A673 (cell line): ENCODE measurements at regions not wholly inside any gene's neighbourhood (a gene's known extent, or its start where the extent isn't known, plus 50 kb on each side); places are given as distances from the start of the nearest gene placed in this dataset.
"Not testable (repeated sequence)": the region's sequence is repeated elsewhere in the genome, so short reads cannot be mapped to it uniquely, and the experiment has no call there.

ENCODE experiments used
- BruUV-seq: library from RNA; stranded (reverse); fragments of 400-500 nt; replicated peaks from 2 replicates; lab custom pipeline; 2021; lab: Mats Ljungman, UMichigan
- CTCF ChIA-PET: fragments of 300-600 bp; sonication (Branson Sonifier 250); formaldehyde crosslinking; loops from one replicate; lab custom pipeline; 2022; ENCODE audit warnings: antibody characterized with exemption; lab: Charles Lee
- POLR2A ChIA-PET: fragments of 300-600 bp; sonication (Branson Sonifier 250); formaldehyde crosslinking; loops from one replicate; lab custom pipeline; 2022; ENCODE audit warnings: antibody characterized with exemption; ENCODE audit not compliant: low non-redundant PET; lab: Charles Lee
- DNase-seq: peaks from one replicate; pipeline ENCODE4 v3.0.0-alpha.2; 2015; ENCODE audit warnings: low spot score
- H3K27ac ChIP-seq: fragments of 200-600 bp; sonication (generic); 2 replicates; pipeline ENCODE4 v1.5.1; 2016; ENCODE audit warnings: mixed run types, low read depth, mild to moderate bottlenecking, mixed read lengths, antibody characterized with exemption, low read length; ENCODE audit not compliant: poor library complexity, severe bottlenecking
- H3K27me3 ChIP-seq: fragments of 200-600 bp; sonication (generic); replicated peaks from 2 replicates; pipeline ENCODE4 v1.6.1; 2017; ENCODE audit warnings: mixed run types, low read depth, mild to moderate bottlenecking, mixed read lengths, antibody characterized with exemption, low read length; ENCODE audit not compliant: insufficient read depth, poor library complexity
- H3K36me3 ChIP-seq: fragments of 200-600 bp; sonication (generic); 2 replicates; pipeline ENCODE4 v1.6.1; 2016; ENCODE audit warnings: mixed run types, mild to moderate bottlenecking, mixed read lengths, antibody characterized with exemption, low read length; ENCODE audit not compliant: insufficient read depth, poor library complexity, severe bottlenecking
- H3K4me1 ChIP-seq: fragments of 200-600 bp; sonication (generic); 2 replicates; pipeline ENCODE4 v1.6.1; 2017; ENCODE audit warnings: mixed run types, mild to moderate bottlenecking, mixed read lengths, antibody characterized with exemption, low read length; ENCODE audit not compliant: insufficient read depth, poor library complexity, severe bottlenecking
- H3K4me3 ChIP-seq: fragments of 200-600 bp; sonication (generic); 2 replicates; pipeline ENCODE4 v1.5.1; 2016; ENCODE audit warnings: low read depth, mixed run types, mild to moderate bottlenecking, mixed read lengths, low read length; ENCODE audit not compliant: poor library complexity, severe bottlenecking
- H3K9me3 ChIP-seq: fragments of 200-600 bp; sonication (generic); 2 replicates; pipeline ENCODE4 v1.6.1; 2016; ENCODE audit warnings: mixed run types, low read depth, mild to moderate bottlenecking, mixed read lengths, antibody characterized with exemption, low read length; ENCODE audit not compliant: poor library complexity, severe bottlenecking
- EZH2 ChIP-seq: fragments of 200-600 bp; sonication (generic); IDR thresholded peaks from 2 replicates; pipeline ENCODE4 v1.6.1; 2017; ENCODE audit warnings: borderline replicate concordance, low read depth, mild to moderate bottlenecking, mixed read lengths, antibody characterized with exemption, low read length; ENCODE audit not compliant: poor library complexity, severe bottlenecking
- intact Hi-C: fragments of 100-400 bp; cut with micrococcal nuclease; formaldehyde crosslinking; loops from one replicate; pipeline ENCODE4 v1.10.0; 2022; ENCODE audit not compliant: unreplicated experiment
- TF ChIP-seq, protein P1 (sequence below): fragments of 300-800, 200-600 bp; sonication (generic); conservative IDR thresholded peaks from 2 replicates; pipeline ENCODE4 v1.5.1; 2017; ENCODE audit warnings: low read depth, mild to moderate bottlenecking, antibody characterized with exemption, low read length, moderate library complexity, mixed read lengths

DNA sequence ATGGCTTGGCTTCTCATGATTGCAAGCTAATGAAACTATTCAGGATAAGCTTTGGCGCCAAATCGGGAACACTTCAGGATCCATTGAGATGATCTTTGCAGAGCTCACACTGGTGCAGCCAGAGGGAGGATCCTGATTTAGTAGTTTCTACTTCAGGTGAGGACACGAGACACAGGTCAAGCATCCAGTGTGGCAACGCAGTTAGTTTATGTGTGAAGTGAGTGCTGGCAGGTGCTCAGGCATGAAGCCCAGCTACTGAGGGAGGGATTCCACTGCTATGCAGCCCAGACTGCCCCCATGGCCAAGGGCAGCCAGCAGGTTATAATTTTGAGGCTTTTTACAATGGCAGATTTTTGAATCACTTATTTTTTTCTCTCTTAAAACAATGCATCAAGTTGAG lies 113.5 kb upstream of the PCED1B start:
- no peak for DNase-seq
- Histone ChIP-seq H3K27me3 (no peaks in the 10 kb centered on the region), H3K9me3 (no peaks in the 10 kb centered on the region), H3K4me3 (no peak overlapping the region), H3K36me3 (no peaks in the 10 kb centered on the region), H3K4me1 (no peaks in the 10 kb centered on the region), H3K27ac (no peak overlapping the region)
- intact Hi-C loops: no loop called here
- TF ChIP-seq, protein P1, sequence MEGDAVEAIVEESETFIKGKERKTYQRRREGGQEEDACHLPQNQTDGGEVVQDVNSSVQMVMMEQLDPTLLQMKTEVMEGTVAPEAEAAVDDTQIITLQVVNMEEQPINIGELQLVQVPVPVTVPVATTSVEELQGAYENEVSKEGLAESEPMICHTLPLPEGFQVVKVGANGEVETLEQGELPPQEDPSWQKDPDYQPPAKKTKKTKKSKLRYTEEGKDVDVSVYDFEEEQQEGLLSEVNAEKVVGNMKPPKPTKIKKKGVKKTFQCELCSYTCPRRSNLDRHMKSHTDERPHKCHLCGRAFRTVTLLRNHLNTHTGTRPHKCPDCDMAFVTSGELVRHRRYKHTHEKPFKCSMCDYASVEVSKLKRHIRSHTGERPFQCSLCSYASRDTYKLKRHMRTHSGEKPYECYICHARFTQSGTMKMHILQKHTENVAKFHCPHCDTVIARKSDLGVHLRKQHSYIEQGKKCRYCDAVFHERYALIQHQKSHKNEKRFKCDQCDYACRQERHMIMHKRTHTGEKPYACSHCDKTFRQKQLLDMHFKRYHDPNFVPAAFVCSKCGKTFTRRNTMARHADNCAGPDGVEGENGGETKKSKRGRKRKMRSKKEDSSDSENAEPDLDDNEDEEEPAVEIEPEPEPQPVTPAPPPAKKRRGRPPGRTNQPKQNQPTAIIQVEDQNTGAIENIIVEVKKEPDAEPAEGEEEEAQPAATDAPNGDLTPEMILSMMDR: no peak
- no peak for TF ChIP-seq EZH2
- no TSS peak for BruUV-seq
- POLR2A ChIA-PET: no interaction called here
- CTCF ChIA-PET: no interaction called here

DNA sequence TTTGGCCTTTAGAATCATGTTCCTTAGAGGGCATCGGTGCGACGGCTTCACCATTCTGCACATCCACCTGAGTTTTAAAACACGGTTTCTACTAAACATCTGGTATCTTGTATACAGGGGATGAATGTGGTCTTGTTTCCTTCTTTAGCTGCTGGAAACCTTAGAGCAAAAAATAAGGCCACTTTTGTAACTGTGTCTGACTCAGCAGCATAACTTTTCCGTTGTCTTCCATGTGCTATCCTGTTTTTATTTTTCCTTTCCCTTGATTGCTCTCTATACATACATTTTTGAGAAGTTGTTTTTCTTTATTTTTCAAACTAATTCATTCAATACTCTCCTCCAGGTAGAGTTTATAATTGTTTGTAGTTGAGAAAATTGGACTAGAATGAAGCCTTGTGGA lies 108.8 kb upstream of the PCED1B start:
- Histone ChIP-seq H3K27ac (no peak overlapping the region), H3K9me3 (no peaks in the 10 kb centered on the region), H3K27me3 (no peaks in the 10 kb centered on the region), H3K4me1 (no peaks in the 10 kb centered on the region), H3K4me3 (no peak overlapping the region), H3K36me3 (no peaks in the 10 kb centered on the region)
- no peak for DNase-seq
- intact Hi-C loops: no loop called here
- TF ChIP-seq, protein P1: no peak
- TF ChIP-seq EZH2: no peak
- ChIA-PET POLR2A (no interaction called here), CTCF (no interaction called here)
- BruUV-seq: no TSS peak

DNA sequence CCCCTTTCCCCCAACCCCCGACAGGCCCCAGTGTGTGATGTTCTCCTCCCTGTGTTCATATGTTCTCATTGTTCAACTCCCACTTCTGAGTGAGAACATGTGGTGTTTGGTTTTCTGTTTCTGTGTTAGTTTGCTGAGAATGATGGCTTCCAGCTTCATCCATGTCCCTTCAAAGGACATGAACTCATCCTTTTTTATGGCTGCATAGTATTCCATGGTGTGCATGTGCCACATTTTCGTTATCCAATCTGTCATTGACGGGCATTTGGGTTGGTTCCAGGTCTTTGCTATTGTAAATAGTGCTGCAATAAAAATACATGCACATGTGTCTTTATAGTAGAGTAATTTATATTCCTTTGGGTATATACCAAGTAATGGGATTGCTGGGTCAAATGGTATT lies 105.5 kb upstream of the PCED1B start:
- intact Hi-C loops, H3K27me3 ChIP-seq, DNase-seq, BruUV-seq, H3K9me3 ChIP-seq, CTCF ChIA-PET, POLR2A ChIA-PET, H3K4me3 ChIP-seq, H3K27ac ChIP-seq, H3K36me3 ChIP-seq, H3K4me1 ChIP-seq: not testable (repeated sequence)

DNA sequence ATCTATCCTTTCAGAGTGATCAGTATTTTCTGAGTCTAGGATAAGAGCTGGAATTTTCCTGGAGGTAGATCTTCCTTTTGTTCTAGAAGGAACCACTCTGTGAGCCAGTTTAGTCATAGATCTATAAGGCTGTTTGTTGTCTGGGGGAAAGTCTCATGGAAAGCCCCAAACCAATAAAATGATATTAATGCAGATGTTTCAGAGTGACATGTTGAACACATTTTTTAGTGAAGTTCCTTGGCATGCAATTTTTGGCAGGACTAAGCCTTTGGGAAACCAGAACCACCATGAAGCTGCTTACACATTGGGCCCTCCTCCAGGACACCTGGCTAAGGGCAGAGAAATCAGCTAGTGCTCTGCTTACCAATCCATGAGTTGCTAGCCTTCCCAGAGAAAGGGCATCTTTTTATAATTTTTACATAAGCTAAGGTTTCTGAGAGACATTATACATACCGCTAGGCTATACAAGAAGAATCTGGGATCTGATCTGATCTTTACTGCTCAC lies 101.5 kb upstream of the PCED1B start:
- Histone ChIP-seq H3K4me3 (no peak overlapping the region), H3K27ac (no peak overlapping the region), H3K9me3 (no peaks in the 10 kb centered on the region), H3K27me3 (no peaks in the 10 kb centered on the region), H3K4me1 (no peaks in the 10 kb centered on the region), H3K36me3 (no peaks in the 10 kb centered on the region)
- TF ChIP-seq, protein P1: no peak
- TF ChIP-seq EZH2: no peak
- intact Hi-C loops: no loop called here
- no TSS peak for BruUV-seq
- POLR2A ChIA-PET: no interaction called here
- CTCF ChIA-PET: no interaction called here
- DNase-seq: no peak
